Tibial nerve (tissue), 3 donors: ENCODE measurements at regions not wholly inside any gene's neighbourhood (a gene's known extent, or its start where the extent isn't known, plus 50 kb on each side); places are given as distances from the start of the nearest gene placed in this dataset.

ENCODE experiments used
- CTCF ChIP-seq, 5 experiments: fragments of 200-600 bp in 3 of 5; fragments of 450-650 bp in 2 of 5; sonication (generic) in 3 of 5; IDR thresholded peaks; one replicate each; pipeline ENCODE4 v1.5.1; 2016 to 2019; ENCODE audit warnings: antibody characterized with exemption in 5 of 5, mild to moderate bottlenecking in 3 of 5, moderate library complexity in 2 of 5
- POLR2A ChIP-seq, 2 donors: fragments of 450-650 bp; IDR thresholded peaks; one replicate each; pipeline ENCODE4 v1.6.1; 2017; ENCODE audit warnings: antibody characterized with exemption in 2 of 2, mild to moderate bottlenecking in 2 of 2, moderate library complexity in 2 of 2

DNA sequence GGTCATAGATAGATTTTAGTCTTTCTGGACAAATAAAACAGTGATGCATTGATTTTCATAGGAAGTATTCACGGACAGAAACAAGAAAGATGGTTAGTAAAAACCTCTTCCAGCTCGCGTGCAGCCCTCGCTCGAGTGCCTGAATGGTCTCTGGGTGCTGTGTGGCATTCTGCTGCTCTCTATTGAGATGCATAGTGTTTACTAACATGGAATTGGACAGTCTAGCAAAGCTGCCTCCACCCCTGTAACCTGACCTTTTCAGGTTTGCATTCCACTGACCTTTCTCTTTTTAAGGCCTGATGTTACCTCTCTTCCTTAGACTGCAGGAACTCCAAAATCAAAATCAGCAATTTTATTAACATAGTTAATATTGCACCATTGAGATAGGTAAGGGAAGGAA, 643.4 kb downstream of the JRKL start:
- no peak for TF ChIP-seq CTCF (IDR thresholded peaks at IDR 0.05)
- TF ChIP-seq POLR2A (IDR thresholded peaks at IDR 0.05): no peak
